ENCODE measurements at regions not wholly inside any gene's neighbourhood (a gene's known extent, or its start where the extent isn't known, plus 50 kb on each side); places are given as distances from the start of the nearest gene placed in this dataset.

- H3K27ac ChIP-seq (ENCODE audit: low read depth in 2 of 2, low read length in 1 of 2) = no peak overlapping the region
- ChIA-PET POLR2A (no interaction called here), CTCF (interaction anchor here (0.6 to 1.3 kb wide), 5 partner anchors 42 to 90 kb away, joined by 3 to 4 read pairs (median 3); no protein-coding TSS in a partner anchor)
- H3K4me1 ChIP-seq (ENCODE audit: control insufficient read depth in 1 of 2, insufficient read depth in 2 of 2, low read depth in 1 of 2, low read length in 1 of 2) = peaks cover 0 to 14% of the 10 kb centered on the region in 2 experiments; a peak in 1 of 4 replicates
- H3K36me3 ChIP-seq (replicated peaks in 1 of 2; ENCODE audit: control insufficient read depth in 1 of 2, insufficient read depth in 2 of 2, low read length in 1 of 2) = no peaks in the 10 kb centered on the region
- H3K27me3 ChIP-seq (ENCODE audit: insufficient read depth) = peaks cover 9% of the 10 kb centered on the region
- no peak overlapping the region for H3K9ac ChIP-seq
- no peak overlapping the region for H3K4me3 ChIP-seq (ENCODE audit: low read depth in 2 of 2, low read length in 1 of 2)
- no peak overlapping the region for H3K4me2 ChIP-seq
- no peaks in the 10 kb centered on the region for H4K20me1 ChIP-seq (ENCODE audit: insufficient read depth)
- H3K9me3 ChIP-seq = no peaks in the 10 kb centered on the region
- no peaks in the 10 kb centered on the region for H3K79me2 ChIP-seq (ENCODE audit: insufficient read depth)
- WGBS (ENCODE audit: low lambda C conversion rate) = 37% methylated on average over 3 of the region's 3 CpGs
- no peak overlapping the region for H2AFZ ChIP-seq (ENCODE audit: low read depth)
- no peaks in the 10 kb centered on the region for H3K9me2 ChIP-seq
- TF ChIP-seq FOSL2 (IDR thresholded peaks at IDR 0.05; ENCODE audit: borderline replicate concordance, low read depth) (no peak), MEF2A (IDR thresholded peaks at IDR 0.05; ENCODE audit: borderline replicate concordance, low read depth) (no peak), CHD2 (IDR thresholded peaks at IDR 0.05; ENCODE audit: low read length, partially characterized antibody) (no peak), FOXM1 (IDR thresholded peaks at IDR 0.05; ENCODE audit: low read depth) (no peak), TEAD4 (IDR thresholded peaks at IDR 0.05; ENCODE audit: borderline replicate concordance, insufficient read depth) (no peak), RAD21 (IDR thresholded peaks at IDR 0.05; ENCODE audit: low read length) (no peak), EZH2phosphoT487 (IDR thresholded peaks at IDR 0.05; ENCODE audit: borderline replicate concordance, low read depth) (no peak), USF2 (IDR thresholded peaks at IDR 0.05; ENCODE audit: borderline replicate concordance, low read depth, low read length) (no peak), TAF1 (IDR thresholded peaks at IDR 0.05; ENCODE audit: borderline replicate concordance, low read depth, low read length) (no peak), USF1 (IDR thresholded peaks at IDR 0.05; ENCODE audit: borderline replicate concordance, low read depth) (no peak), NRF1 (IDR thresholded peaks at IDR 0.05; ENCODE audit: low read depth, low read length) (no peak), RXRA (IDR thresholded peaks at IDR 0.05; ENCODE audit: borderline replicate concordance, low read depth) (no peak), POLR2AphosphoS5 (IDR thresholded peaks at IDR 0.05; ENCODE audit: low read depth, low read length) (no peak), NFIC (IDR thresholded peaks at IDR 0.05; ENCODE audit: borderline replicate concordance) (no peak), GATA2 (CRISPR knock-in tag; IDR thresholded peaks at IDR 0.05) (no peak), CTCF (IDR thresholded peaks at IDR 0.05) (no peak)
- TF ChIP-seq, protein P1, sequence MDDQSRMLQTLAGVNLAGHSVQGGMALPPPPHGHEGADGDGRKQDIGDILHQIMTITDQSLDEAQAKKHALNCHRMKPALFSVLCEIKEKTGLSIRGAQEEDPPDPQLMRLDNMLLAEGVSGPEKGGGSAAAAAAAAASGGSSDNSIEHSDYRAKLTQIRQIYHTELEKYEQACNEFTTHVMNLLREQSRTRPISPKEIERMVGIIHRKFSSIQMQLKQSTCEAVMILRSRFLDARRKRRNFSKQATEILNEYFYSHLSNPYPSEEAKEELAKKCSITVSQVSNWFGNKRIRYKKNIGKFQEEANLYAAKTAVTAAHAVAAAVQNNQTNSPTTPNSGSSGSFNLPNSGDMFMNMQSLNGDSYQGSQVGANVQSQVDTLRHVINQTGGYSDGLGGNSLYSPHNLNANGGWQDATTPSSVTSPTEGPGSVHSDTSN (IDR thresholded peaks at IDR 0.05) = no peak
- TF ChIP-seq, protein P2, sequence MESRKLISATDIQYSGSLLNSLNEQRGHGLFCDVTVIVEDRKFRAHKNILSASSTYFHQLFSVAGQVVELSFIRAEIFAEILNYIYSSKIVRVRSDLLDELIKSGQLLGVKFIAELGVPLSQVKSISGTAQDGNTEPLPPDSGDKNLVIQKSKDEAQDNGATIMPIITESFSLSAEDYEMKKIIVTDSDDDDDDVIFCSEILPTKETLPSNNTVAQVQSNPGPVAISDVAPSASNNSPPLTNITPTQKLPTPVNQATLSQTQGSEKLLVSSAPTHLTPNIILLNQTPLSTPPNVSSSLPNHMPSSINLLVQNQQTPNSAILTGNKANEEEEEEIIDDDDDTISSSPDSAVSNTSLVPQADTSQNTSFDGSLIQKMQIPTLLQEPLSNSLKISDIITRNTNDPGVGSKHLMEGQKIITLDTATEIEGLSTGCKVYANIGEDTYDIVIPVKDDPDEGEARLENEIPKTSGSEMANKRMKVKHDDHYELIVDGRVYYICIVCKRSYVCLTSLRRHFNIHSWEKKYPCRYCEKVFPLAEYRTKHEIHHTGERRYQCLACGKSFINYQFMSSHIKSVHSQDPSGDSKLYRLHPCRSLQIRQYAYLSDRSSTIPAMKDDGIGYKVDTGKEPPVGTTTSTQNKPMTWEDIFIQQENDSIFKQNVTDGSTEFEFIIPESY (IDR thresholded peaks at IDR 0.05; ENCODE audit: borderline replicate concordance, low read depth) = no peak
- no peak for DNase-seq
- H3F3A ChIP-seq (replicated peaks; ENCODE audit: insufficient read depth) = no peaks in the 10 kb centered on the region
Observed at GRCh38 chr9:131804826-131805225, 65.0 kb upstream of the RAPGEF1 start.
